BLaER1 treated with 17β-estradiol and CSF1 and Interleukin-3, amounts not matched to agents 10 nM and 100 nM (cell line): ENCODE measurements at regions not wholly inside any gene's neighbourhood (a gene's known extent, or its start where the extent isn't known, plus 50 kb on each side); places are given as distances from the start of the nearest gene placed in this dataset.

Source experiments
- H3K27ac ChIP-seq, 11 experiments: shearing (Covaris generic); formaldehyde crosslinking; 2 replicates each; pipeline ENCODE4 v1.8.1; 2022
- H3K27me3 ChIP-seq, 11 experiments: shearing (Covaris generic); formaldehyde crosslinking; 2 replicates each; pipeline ENCODE4 v1.8.1; 2022
- H3K36me3 ChIP-seq, 11 experiments: shearing (Covaris generic); formaldehyde crosslinking; 2 replicates each; pipeline ENCODE4 v1.8.1; 2022
- H3K4me1 ChIP-seq, 10 experiments: shearing (Covaris generic); formaldehyde crosslinking; 2 replicates each; pipeline ENCODE4 v1.8.1; 2022
- H3K4me2 ChIP-seq, 11 experiments: shearing (Covaris generic); formaldehyde crosslinking; 2 replicates each; pipeline ENCODE4 v1.8.1; 2022
- H3K4me3 ChIP-seq, 10 experiments: shearing (Covaris generic); formaldehyde crosslinking; 2 replicates each; pipeline ENCODE4 v1.8.1; 2022
- H3K9ac ChIP-seq, 11 experiments: shearing (Covaris generic); formaldehyde crosslinking; 2 replicates each; pipeline ENCODE4 v1.8.1; 2022
- H3K9me3 ChIP-seq, 11 experiments: shearing (Covaris generic); formaldehyde crosslinking; replicated peaks in 1 of 11; 2 replicates each; pipeline ENCODE4 v1.8.1; 2022
- H4K20me1 ChIP-seq, 11 experiments: shearing (Covaris generic); formaldehyde crosslinking; 2 replicates each; pipeline ENCODE4 v1.8.1; 2022
- Cebpa-rat ChIP-seq, 11 experiments: shearing (Covaris generic); IDR thresholded peaks; 2 replicates each; pipeline ENCODE4 v1.8.1; 2022

GRCh38 chr1:164961715-164962114 is 394.8 kb downstream of the LMX1A start:
- no peak for TF ChIP-seq Cebpa-rat (IDR thresholded peaks at IDR 0.05)
- no peak overlapping the region for H3K4me3 ChIP-seq
- no peaks in the 10 kb centered on the region for H3K36me3 ChIP-seq
- no peak overlapping the region for H3K4me2 ChIP-seq
- H3K4me1 ChIP-seq = no peaks in the 10 kb centered on the region
- H3K27ac ChIP-seq = no peak overlapping the region
- H3K9me3 ChIP-seq = no peaks in the 10 kb centered on the region
- no peak overlapping the region for H3K9ac ChIP-seq
- H3K27me3 ChIP-seq = no peaks in the 10 kb centered on the region
- no peaks in the 10 kb centered on the region for H4K20me1 ChIP-seq

- Histone ChIP-seq H4K20me1 (no peaks in the 10 kb centered on the region), H3K4me2 (no peak overlapping the region), H3K9ac (no peak overlapping the region), H3K4me3 (no peak overlapping the region), H3K27ac (no peak overlapping the region), H3K36me3 (no peaks in the 10 kb centered on the region), H3K4me1 (no peaks in the 10 kb centered on the region), H3K27me3 (no peaks in the 10 kb centered on the region), H3K9me3 (no peaks in the 10 kb centered on the region)
- no peak for TF ChIP-seq Cebpa-rat (IDR thresholded peaks at IDR 0.05)
Observed at GRCh38 chr1:164958982-164959768, 397.3 kb downstream of the LMX1A start.

- Histone ChIP-seq H3K36me3 (no peaks in the 10 kb centered on the region), H3K9ac (no peak overlapping the region), H3K27me3 (no peaks in the 10 kb centered on the region), H3K9me3 (peaks cover 5 to 9% (median 5%) of the 10 kb centered on the region in 11 experiments), H3K4me3 (no peak overlapping the region), H4K20me1 (no peaks in the 10 kb centered on the region), H3K4me2 (no peak overlapping the region), H3K27ac (no peak overlapping the region), H3K4me1 (no peaks in the 10 kb centered on the region)
- no peak for TF ChIP-seq Cebpa-rat (IDR thresholded peaks at IDR 0.05)
Observed at GRCh38 chr1:164953815-164954214, 394.8 kb downstream of the PBX1 start.

- Histone ChIP-seq H3K36me3 (no peaks in the 10 kb centered on the region), H3K9me3 (peaks cover 12 to 16% (median 12%) of the 10 kb centered on the region in 11 experiments), H3K4me1 (no peaks in the 10 kb centered on the region), H3K4me3 (no peak overlapping the region), H3K27ac (no peak overlapping the region), H4K20me1 (no peaks in the 10 kb centered on the region), H3K27me3 (no peaks in the 10 kb centered on the region), H3K4me2 (no peak overlapping the region), H3K9ac (no peak overlapping the region)
- TF ChIP-seq Cebpa-rat (IDR thresholded peaks at IDR 0.05) = no peak
Observed at GRCh38 chr1:164953098-164953497, 394.1 kb downstream of the PBX1 start.

- no peak overlapping the region for H3K27ac ChIP-seq
- no peak for TF ChIP-seq Cebpa-rat (IDR thresholded peaks at IDR 0.05)
- no peak overlapping the region for H3K9ac ChIP-seq
- peaks cover 14 to 24% (median 19%) of the 10 kb centered on the region in 11 experiments for H3K9me3 ChIP-seq
- H3K4me1 ChIP-seq = no peaks in the 10 kb centered on the region
- H3K27me3 ChIP-seq = no peaks in the 10 kb centered on the region
- H3K36me3 ChIP-seq = no peaks in the 10 kb centered on the region
- no peaks in the 10 kb centered on the region for H4K20me1 ChIP-seq
- H3K4me3 ChIP-seq = no peak overlapping the region
- H3K4me2 ChIP-seq = no peak overlapping the region
Observed at GRCh38 chr1:164951508-164951907, 392.5 kb downstream of the PBX1 start.

GRCh38 chr1:164950541-164950986 is 391.6 kb downstream of the PBX1 start:
- no peaks in the 10 kb centered on the region for H3K4me1 ChIP-seq
- no peak overlapping the region for H3K4me2 ChIP-seq
- no peak overlapping the region for H3K27ac ChIP-seq
- no peak for TF ChIP-seq Cebpa-rat (IDR thresholded peaks at IDR 0.05)
- H3K4me3 ChIP-seq = no peak overlapping the region
- H4K20me1 ChIP-seq = no peaks in the 10 kb centered on the region
- no peaks in the 10 kb centered on the region for H3K27me3 ChIP-seq
- H3K9ac ChIP-seq = no peak overlapping the region
- no peaks in the 10 kb centered on the region for H3K36me3 ChIP-seq
- peaks cover 14 to 24% (median 19%) of the 10 kb centered on the region in 11 experiments for H3K9me3 ChIP-seq

- Histone ChIP-seq H3K36me3 (no peaks in the 10 kb centered on the region), H4K20me1 (no peaks in the 10 kb centered on the region), H3K4me2 (no peak overlapping the region), H3K4me3 (no peak overlapping the region), H3K4me1 (no peaks in the 10 kb centered on the region), H3K9ac (no peak overlapping the region), H3K9me3 (peaks cover 14 to 24% (median 19%) of the 10 kb centered on the region in 11 experiments), H3K27ac (no peak overlapping the region), H3K27me3 (no peaks in the 10 kb centered on the region)
- TF ChIP-seq Cebpa-rat (IDR thresholded peaks at IDR 0.05) = no peak
Observed at GRCh38 chr1:164949771-164950471, 390.9 kb downstream of the PBX1 start.

- no peak for TF ChIP-seq Cebpa-rat (IDR thresholded peaks at IDR 0.05)
- H3K36me3 ChIP-seq = no peaks in the 10 kb centered on the region
- peaks cover 14 to 24% (median 19%) of the 10 kb centered on the region in 11 experiments for H3K9me3 ChIP-seq
- H4K20me1 ChIP-seq = no peaks in the 10 kb centered on the region
- no peaks in the 10 kb centered on the region for H3K4me1 ChIP-seq
- no peak overlapping the region for H3K4me3 ChIP-seq
- no peaks in the 10 kb centered on the region for H3K27me3 ChIP-seq
- no peak overlapping the region for H3K9ac ChIP-seq
- no peak overlapping the region for H3K4me2 ChIP-seq
- no peak overlapping the region for H3K27ac ChIP-seq
Observed at GRCh38 chr1:164948101-164948500, 389.1 kb downstream of the PBX1 start.

- H3K9me3 ChIP-seq = 0 out of 22 replicates have a peak, but pooled peaks cover 0 to 6% (median 0%) of the 10 kb centered on the region in 11 experiments
- H3K36me3 ChIP-seq = no peaks in the 10 kb centered on the region
- no peaks in the 10 kb centered on the region for H4K20me1 ChIP-seq
- no peaks in the 10 kb centered on the region for H3K27me3 ChIP-seq
- H3K9ac ChIP-seq = no peak overlapping the region
- H3K4me2 ChIP-seq = no peak overlapping the region
- H3K4me3 ChIP-seq = no peak overlapping the region
- TF ChIP-seq Cebpa-rat (IDR thresholded peaks at IDR 0.05) = no peak
- H3K27ac ChIP-seq = no peak overlapping the region
- no peaks in the 10 kb centered on the region for H3K4me1 ChIP-seq
Observed at GRCh38 chr1:164937291-164937690, 378.3 kb downstream of the PBX1 start.
